ENCODE measurements at regions not wholly inside any gene's neighbourhood (a gene's known extent, or its start where the extent isn't known, plus 50 kb on each side); places are given as distances from the start of the nearest gene placed in this dataset.
"Not testable (repeated sequence)": the region's sequence is repeated elsewhere in the genome, so short reads cannot be mapped to it uniquely, and the experiment has no call there.

GRCh38 chr3:177449360-177450006, 252.2 kb upstream of the TBL1XR1 start:
- DNase-seq (ENCODE audit: low read depth in 2 of 3, low spot score in 2 of 3), result no peak

DNA sequence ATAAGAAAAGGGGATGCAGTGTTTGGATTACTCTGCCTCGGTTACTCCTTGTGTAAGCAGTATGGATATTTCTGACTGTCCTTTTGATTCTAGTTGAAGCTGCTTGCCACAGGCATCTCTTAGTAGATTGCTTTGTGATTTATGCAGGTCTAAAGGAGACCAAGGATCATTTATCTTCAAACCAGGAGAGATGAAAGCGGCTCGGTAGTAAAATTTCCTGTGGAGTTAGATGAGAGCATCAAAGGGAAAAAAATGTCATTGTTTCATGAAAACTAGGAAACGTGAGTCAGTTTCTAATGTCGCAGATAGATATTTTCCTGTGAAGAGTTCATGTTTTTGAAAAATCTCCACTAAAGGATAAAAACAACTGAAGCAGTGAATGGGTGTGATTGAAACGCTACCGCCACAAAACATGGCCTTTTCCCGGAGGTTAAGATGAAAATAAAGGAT, 254.0 kb upstream of the TBL1XR1 start:
- no peak for DNase-seq (ENCODE audit: low read depth in 2 of 3, low spot score in 2 of 3)

- DNase-seq (ENCODE audit: low read depth in 2 of 3, low spot score in 2 of 3), result no peak
These were observed 254.9 kb upstream of the TBL1XR1 start for GRCh38 chr3:177451864-177452830.

GRCh38 chr3:177452831-177453450, 255.7 kb upstream of the TBL1XR1 start:
- DNase-seq (ENCODE audit: low read depth in 2 of 3, low spot score in 2 of 3), result no peak

DNA sequence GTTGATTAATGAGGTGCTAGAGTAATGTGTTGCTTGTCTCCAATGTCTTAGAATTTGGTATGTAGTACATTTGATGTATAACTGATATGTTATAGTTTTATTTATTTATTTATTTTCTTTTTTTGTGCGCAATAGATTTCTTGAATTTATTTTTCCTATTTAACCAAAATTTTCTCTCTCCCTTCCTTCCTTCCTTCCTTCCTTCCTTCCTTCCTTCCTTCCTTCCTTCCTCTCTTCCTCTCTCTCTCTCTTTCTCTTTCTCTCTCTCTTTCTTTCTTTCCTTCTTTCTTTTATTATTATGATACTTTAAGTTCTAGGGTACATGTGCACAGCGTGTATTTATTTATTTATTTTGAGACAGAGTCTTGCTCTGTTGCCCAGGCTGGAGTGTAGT, 256.2 kb upstream of the TBL1XR1 start:
- no peak for DNase-seq (ENCODE audit: low read depth in 2 of 3, low spot score in 2 of 3)

DNA sequence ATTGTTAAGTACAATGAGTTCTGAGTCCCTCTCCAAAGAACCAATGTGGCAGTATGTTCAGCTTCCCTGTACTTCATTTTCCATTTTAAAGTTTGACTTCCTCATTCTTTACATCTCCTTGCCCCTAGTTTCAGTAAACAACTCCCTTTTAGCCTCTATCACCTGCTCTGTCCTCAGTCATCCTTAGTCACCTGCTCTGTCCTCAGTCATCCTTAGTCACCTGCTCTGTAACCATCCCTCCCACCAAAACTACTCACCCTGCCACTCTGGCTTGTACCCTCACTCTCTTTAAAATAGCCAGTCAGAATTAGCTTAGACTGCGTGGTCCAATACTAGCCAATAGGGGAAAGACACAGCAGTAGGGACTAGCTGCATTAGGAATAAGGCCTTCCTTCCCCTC, 259.9 kb upstream of the TBL1XR1 start:
- not testable (repeated sequence) for DNase-seq (ENCODE audit: low read depth in 2 of 3, low spot score in 2 of 3)

DNA sequence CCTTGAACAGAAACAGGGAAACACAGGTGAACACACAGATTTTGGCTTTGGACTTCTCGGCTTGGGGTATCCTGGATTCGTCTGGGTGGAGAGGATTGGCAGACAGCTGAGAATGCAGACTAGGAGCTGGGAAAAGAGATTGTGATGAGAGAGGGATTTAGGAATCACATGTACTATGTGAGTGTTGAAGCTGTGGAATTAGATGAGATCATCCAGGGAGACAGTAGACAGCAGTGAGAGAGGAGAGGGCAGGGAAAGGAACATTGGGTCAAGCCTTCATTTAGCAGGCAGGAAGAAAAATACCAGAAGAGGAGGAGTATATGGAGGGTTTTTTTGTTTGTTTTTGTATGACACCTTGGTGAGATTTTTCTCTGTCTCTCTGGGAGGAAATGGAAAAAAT, 262.1 kb upstream of the TBL1XR1 start:
- no peak for DNase-seq (ENCODE audit: low read depth in 2 of 3, low spot score in 2 of 3)

- DNase-seq (ENCODE audit: low read depth in 2 of 3, low spot score in 2 of 3), result no peak
These were observed 262.8 kb upstream of the TBL1XR1 start for GRCh38 chr3:177460047-177460446.

DNA sequence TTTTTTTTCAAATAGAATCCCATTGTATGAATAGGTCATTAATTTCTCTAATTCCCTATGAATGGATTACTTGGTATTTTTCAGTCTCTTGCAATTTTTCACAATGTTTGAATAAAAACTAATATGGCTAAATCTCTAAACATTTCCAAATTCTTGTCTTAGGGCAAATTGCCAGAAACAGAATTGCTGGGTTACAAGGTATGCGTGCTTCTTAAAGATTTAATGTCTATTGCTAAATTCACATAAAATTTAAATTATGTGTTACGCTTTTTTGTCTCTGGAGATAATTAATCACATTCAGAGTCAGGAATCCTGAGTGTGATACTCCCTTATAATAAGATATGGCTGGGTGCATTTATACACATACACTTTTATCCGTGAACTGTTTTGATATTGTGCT, 264.5 kb upstream of the TBL1XR1 start:
- no peak for DNase-seq (ENCODE audit: low read depth in 2 of 3, low spot score in 2 of 3)

DNA sequence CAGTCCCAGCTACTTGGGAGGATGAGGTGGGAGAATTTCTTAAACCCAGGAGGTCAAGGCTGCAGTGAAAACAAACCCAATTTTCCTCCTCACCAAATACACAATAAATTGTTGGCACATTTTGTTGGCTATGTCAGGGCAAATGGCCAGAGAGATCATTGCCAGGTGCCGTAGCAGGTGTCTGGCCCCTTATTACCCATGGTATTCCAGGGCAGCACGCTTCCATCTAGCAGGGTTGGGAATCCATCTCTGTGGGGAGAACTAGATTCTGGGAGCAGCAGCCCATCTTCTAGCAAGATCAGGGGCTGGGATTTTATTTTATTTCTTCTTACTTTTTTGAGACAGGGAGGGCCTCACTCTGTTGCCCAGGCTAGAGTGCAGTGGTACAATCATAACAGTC, 266.1 kb upstream of the TBL1XR1 start:
- DNase-seq (ENCODE audit: low read depth in 2 of 3, low spot score in 2 of 3), result not testable (repeated sequence)

- no peak for DNase-seq (ENCODE audit: low read depth in 2 of 3, low spot score in 2 of 3)
These were observed 266.6 kb upstream of the TBL1XR1 start for GRCh38 chr3:177463863-177464262.

- DNase-seq (ENCODE audit: low read depth in 2 of 3, low spot score in 2 of 3), result no peak
These were observed 267.3 kb upstream of the TBL1XR1 start for GRCh38 chr3:177464392-177465256.

DNA sequence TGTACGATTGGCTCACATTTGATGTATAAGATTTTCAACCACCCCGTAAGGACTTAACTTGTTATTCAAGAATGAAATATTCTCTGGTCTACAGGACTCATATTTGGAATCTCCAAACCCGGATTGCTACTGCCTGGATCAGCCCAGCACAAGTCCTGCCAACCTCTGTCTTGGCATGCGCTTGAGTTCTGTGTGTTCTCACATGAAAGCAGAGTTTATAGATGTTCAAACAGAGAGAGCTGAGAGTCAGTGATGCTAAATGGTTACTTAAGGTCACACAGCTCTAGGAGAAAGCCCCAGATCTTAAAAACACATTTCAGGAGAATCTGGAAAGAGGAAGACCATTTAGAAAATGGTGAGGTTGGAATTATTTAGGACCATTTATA, 268.0 kb upstream of the TBL1XR1 start:
- no peak for DNase-seq (ENCODE audit: low read depth in 2 of 3, low spot score in 2 of 3)

DNA sequence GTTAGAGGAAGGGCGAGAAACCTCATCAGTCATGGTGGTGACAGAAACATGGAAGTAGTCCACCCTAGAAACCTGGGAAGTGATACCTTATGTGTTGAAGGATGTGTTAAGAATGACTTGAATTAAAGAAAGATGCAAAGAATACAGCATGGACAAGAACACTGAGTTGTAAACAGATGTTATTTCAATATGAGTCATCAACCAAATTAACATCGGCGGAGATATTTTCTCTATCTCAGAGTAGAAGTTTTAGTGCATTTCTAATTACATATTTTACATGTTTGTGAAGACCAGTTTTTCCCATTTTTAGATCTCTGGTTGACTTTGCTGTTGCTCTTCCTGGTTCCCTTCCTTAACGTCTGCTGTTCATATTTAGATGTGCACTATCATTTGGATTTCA, 268.8 kb upstream of the TBL1XR1 start:
- DNase-seq (ENCODE audit: low read depth in 2 of 3, low spot score in 2 of 3), result no peak

- DNase-seq (ENCODE audit: low read depth in 2 of 3, low spot score in 2 of 3), result not testable (repeated sequence)
These were observed 269.3 kb upstream of the TBL1XR1 start for GRCh38 chr3:177466622-177467021.

DNA sequence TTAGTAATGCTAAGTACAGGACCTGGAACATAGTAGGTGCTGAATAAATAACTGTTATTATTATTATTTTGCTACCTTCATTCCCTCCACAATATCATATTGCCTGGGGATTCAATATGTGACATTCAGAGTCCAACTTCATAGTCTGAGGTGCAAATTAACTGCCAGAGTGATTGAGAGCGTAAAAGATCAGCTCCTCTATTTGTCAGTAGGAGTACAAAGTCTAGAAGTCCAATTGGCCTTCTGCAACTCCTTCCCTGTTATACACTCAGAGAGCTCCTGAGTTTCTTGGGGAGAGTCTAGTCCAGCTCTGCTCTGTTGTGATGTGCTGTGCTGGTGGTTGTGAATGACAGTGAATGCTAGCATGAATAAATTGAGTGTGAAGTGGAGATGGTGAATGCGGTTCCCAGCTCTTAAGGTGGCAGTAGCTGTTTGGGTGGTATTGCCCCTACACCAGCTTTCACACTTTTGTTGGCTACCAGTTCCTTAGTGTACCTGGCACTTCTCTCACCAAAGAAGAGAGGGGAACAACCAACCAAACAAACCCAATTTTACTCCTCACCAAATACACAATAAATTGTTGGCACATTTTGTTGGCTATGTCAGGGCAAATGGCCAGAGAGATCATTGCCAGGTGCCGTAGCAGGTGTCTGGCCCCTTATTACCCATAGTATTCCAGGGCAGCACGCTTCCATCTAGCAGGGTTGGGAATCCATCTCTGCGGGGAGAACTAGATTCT, 270.1 kb upstream of the TBL1XR1 start:
- DNase-seq (ENCODE audit: low read depth in 2 of 3, low spot score in 2 of 3), result no peak

GRCh38 chr3:177468331-177468730, 271.0 kb upstream of the TBL1XR1 start:
- DNase-seq (ENCODE audit: low read depth in 2 of 3, low spot score in 2 of 3), result no peak

- no peak for DNase-seq (ENCODE audit: low read depth in 2 of 3, low spot score in 2 of 3)
These were observed 271.5 kb upstream of the TBL1XR1 start for GRCh38 chr3:177468816-177469215.

DNA sequence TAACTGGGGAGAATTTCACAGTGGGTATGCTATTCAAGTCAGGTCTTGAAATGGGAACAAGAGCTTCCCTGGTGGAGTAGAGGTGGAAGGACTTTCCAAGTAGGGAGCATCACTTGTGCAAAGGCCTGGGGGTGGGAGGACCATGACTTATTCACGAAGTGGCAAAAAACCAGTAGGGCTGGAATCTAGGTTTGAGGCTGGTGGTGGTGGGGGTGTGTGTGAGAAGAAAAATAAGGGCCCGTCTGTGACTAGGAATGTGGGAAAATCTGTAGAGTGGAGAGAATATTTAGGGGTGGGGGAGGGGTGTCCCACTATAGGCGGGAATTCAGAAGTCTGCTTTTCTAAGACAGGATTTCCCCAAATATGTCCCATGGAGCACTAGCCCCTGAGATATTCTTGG, 271.9 kb upstream of the TBL1XR1 start:
- DNase-seq (ENCODE audit: low read depth in 2 of 3, low spot score in 2 of 3), result no peak

DNA sequence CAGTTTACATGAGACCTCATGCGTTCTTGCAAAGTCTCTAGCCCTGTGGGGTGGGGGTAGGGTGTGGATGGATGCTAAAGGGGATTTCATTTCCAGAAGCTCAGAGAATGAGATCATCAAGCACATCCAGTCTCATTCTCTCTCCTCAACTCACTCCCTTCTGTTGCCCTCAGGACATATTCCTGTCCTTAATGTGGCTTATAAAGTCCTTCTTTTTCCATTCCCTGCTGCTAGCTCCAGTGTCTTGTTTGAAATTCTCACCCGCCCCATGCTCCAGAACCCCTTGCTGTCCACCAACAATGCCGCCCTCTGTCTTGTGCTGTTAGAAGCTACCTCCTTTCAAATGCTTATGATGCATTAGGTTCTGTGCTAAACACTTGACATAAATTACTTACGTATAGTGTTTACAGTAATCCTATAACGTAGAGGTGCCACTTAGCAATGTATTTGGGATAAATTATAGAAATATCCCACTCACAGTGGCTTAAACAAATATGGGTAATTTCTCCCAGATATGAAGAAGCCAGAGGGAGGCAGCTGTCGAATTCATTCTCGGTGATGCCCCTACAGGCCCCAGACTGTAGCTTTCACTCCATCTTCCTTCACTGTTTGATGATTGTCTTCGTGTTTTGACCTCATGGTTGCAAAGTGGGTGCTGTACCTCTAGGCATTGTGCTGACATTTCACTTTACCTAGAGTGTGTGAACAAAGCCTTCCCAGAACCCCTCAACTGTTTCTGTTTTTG, 273.1 kb upstream of the TBL1XR1 start:
- DNase-seq (ENCODE audit: low read depth in 2 of 3, low spot score in 2 of 3), result no peak

Measured in activated CD8-positive, alpha-beta memory T cell treated with anti-CD3 and anti-CD28 coated beads for 48 hours (primary cell).